DOHH2 (cell line): ENCODE measurements at regions not wholly inside any gene's neighbourhood (a gene's known extent, or its start where the extent isn't known, plus 50 kb on each side); places are given as distances from the start of the nearest gene placed in this dataset.

Experiments used
- H3F3A ChIP-seq: fragments of 200-600 bp; sonication (generic), shearing (Covaris generic); 2 replicates; pipeline ENCODE4 v1.6.0; 2016; ENCODE audit warnings: antibody characterized with exemption, mild to moderate bottlenecking; ENCODE audit not compliant: control insufficient read depth, insufficient read depth
- H3K27ac ChIP-seq: fragments of 200-600 bp; sonication (generic); 2 replicates; pipeline ENCODE4 v1.5.1; 2014; ENCODE audit warnings: low read depth, mild to moderate bottlenecking, low read length, moderate library complexity
- H3K27me3 ChIP-seq: fragments of 200-600 bp; sonication (generic); 2 replicates; pipeline ENCODE4 v1.6.1; 2014; ENCODE audit warnings: mild to moderate bottlenecking, low read length, mixed read lengths; ENCODE audit not compliant: control insufficient read depth
- H3K36me3 ChIP-seq: fragments of 200-600 bp; sonication (generic); 2 replicates; pipeline ENCODE4 v1.6.1; 2014; ENCODE audit warnings: mild to moderate bottlenecking, low read length, moderate library complexity, mixed read lengths; ENCODE audit not compliant: control insufficient read depth
- H3K4me1 ChIP-seq: fragments of 200-600 bp; sonication (generic); 2 replicates; pipeline ENCODE4 v1.6.1; 2014; ENCODE audit warnings: mild to moderate bottlenecking, low read length, mixed read lengths; ENCODE audit not compliant: control insufficient read depth
- H3K4me2 ChIP-seq: fragments of 200-600 bp; sonication (generic); 2 replicates; pipeline ENCODE4 v1.6.0; 2014; ENCODE audit warnings: mild to moderate bottlenecking, low read length, moderate library complexity
- H3K4me3 ChIP-seq: fragments of 200-600 bp; sonication (generic); 2 replicates; pipeline ENCODE4 v1.5.1; 2014; ENCODE audit warnings: mild to moderate bottlenecking, low read length, mixed read lengths
- H3K79me2 ChIP-seq: fragments of 200-600 bp; sonication (generic); 2 replicates; pipeline ENCODE4 v1.6.1; 2014; ENCODE audit warnings: mild to moderate bottlenecking, low read length, mixed read lengths; ENCODE audit not compliant: control insufficient read depth
- H3K9me2 ChIP-seq: fragments of 200-600 bp; sonication (generic); replicated peaks from 2 replicates; pipeline ENCODE4 v1.6.1; 2014; ENCODE audit warnings: mild to moderate bottlenecking, low read length, mixed read lengths; ENCODE audit not compliant: control insufficient read depth
- H3K9me3 ChIP-seq: fragments of 200-600 bp; sonication (generic); 2 replicates; pipeline ENCODE4 v1.6.1; 2014; ENCODE audit warnings: antibody characterized with exemption, low read length, mixed read lengths; ENCODE audit not compliant: control insufficient read depth, insufficient read depth
- H4K20me1 ChIP-seq: fragments of 200-600 bp; sonication (generic); 2 replicates; pipeline ENCODE4 v1.6.0; 2014; ENCODE audit warnings: low read depth, mild to moderate bottlenecking, antibody characterized with exemption, low read length, moderate library complexity; ENCODE audit not compliant: control insufficient read depth, insufficient read depth
- EZH2phosphoT487 ChIP-seq: fragments of 200-600 bp; sonication (generic); IDR thresholded peaks from 2 replicates; pipeline ENCODE4 v1.6.1; 2017; ENCODE audit warnings: borderline replicate concordance, mild to moderate bottlenecking, antibody characterized with exemption, low read length, moderate library complexity, mixed read lengths
- TF ChIP-seq, protein P1 (sequence below): fragments of 200-600 bp; sonication (generic); IDR thresholded peaks from one replicate; pipeline ENCODE4 v1.5.1; 2014; ENCODE audit warnings: antibody characterized with exemption, mild to moderate bottlenecking, low read depth, low read length; ENCODE audit not compliant: poor library complexity, severe bottlenecking

DNA sequence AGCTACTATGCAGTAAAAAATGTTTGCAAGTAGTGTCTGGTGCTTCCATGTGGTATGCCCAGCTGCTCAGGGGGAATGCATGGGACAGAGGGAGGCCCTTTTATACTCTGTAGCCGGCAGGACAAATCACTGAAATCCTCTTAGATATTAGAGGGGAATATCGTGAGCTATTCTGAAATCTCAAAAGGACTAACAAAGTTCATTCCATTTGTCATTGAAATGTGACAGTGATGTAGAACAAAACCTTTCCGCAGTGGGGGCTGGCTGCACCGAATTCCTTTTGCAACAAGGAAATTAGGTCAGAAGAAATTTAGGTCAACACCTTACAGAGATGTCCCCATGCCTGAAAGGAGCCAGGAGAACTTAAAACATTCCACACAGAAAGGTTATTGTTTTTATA, 72.4 kb upstream of the MEF2C start:
- no peaks in the 10 kb centered on the region for H3K79me2 ChIP-seq
- peaks cover 23% of the 10 kb centered on the region for H3K4me1 ChIP-seq
- H3K9me2 ChIP-seq: no peaks in the 10 kb centered on the region
- H3F3A ChIP-seq: no peaks in the 10 kb centered on the region
- H3K4me3 ChIP-seq: no peak overlapping the region
- H3K27me3 ChIP-seq: no peaks in the 10 kb centered on the region
- no peaks in the 10 kb centered on the region for H4K20me1 ChIP-seq
- TF ChIP-seq, protein P1, sequence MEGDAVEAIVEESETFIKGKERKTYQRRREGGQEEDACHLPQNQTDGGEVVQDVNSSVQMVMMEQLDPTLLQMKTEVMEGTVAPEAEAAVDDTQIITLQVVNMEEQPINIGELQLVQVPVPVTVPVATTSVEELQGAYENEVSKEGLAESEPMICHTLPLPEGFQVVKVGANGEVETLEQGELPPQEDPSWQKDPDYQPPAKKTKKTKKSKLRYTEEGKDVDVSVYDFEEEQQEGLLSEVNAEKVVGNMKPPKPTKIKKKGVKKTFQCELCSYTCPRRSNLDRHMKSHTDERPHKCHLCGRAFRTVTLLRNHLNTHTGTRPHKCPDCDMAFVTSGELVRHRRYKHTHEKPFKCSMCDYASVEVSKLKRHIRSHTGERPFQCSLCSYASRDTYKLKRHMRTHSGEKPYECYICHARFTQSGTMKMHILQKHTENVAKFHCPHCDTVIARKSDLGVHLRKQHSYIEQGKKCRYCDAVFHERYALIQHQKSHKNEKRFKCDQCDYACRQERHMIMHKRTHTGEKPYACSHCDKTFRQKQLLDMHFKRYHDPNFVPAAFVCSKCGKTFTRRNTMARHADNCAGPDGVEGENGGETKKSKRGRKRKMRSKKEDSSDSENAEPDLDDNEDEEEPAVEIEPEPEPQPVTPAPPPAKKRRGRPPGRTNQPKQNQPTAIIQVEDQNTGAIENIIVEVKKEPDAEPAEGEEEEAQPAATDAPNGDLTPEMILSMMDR: no peak
- no peak for TF ChIP-seq EZH2phosphoT487
- H3K27ac ChIP-seq: no peak overlapping the region
- H3K9me3 ChIP-seq: no peaks in the 10 kb centered on the region
- H3K36me3 ChIP-seq: no peaks in the 10 kb centered on the region
- no peak overlapping the region for H3K4me2 ChIP-seq

DNA sequence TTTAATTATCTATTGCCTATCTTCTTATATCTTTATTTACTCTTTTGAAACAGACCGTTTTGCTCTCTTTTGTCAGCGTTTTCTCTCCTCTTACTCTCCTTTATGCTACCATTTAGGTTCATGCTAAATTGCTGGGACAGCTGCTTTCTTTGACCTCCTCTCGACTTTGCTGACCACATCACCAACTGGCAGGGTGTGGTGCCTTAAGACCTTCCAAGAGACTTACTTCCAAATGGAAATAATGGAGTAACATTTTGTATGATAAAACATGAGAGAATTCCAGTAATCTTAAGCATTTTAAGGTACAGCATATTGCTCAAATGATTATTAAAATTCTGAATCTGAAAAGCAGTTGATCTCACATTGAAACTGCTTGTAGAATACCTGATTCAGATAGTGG, 71.5 kb upstream of the MEF2C start:
- no peaks in the 10 kb centered on the region for H3K27me3 ChIP-seq
- no peaks in the 10 kb centered on the region for H3K79me2 ChIP-seq
- no peaks in the 10 kb centered on the region for H4K20me1 ChIP-seq
- no peaks in the 10 kb centered on the region for H3K9me3 ChIP-seq
- no peaks in the 10 kb centered on the region for H3F3A ChIP-seq
- no peak overlapping the region for H3K27ac ChIP-seq
- H3K36me3 ChIP-seq: no peaks in the 10 kb centered on the region
- TF ChIP-seq EZH2phosphoT487: no peak
- TF ChIP-seq, protein P1: no peak
- H3K9me2 ChIP-seq: no peaks in the 10 kb centered on the region
- H3K4me2 ChIP-seq: no peak overlapping the region
- H3K4me3 ChIP-seq: no peak overlapping the region
- peaks cover 23% of the 10 kb centered on the region for H3K4me1 ChIP-seq

DNA sequence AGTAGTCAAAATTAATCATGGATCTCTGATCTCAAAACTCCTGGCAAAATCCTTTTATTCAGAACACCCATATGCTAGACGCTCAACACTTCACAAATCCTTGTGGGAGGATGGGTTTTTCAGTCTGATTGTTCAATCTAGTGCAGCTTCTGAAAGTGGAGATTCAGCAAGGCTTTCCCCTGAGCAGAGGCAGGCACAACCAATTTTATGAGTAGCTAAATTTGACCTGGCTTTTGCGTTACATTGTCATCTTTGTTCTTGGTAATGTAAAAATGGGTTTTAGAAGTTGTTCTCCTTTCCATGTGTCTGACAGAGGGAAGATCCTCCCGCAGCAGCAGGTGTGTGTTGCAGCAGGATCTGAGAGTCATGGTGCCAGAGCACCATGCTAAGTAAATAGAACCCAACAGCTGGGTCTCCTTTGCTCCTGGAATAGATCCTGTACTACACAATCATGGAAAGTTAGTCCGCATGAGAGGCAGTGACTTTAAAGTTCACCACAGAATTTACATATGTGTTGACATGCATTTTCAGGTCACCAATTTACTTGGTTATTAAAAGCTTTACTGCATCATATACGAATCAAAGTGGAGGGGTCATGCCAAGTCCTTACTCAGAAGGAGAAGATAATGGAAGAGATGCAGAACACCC, 70.1 kb upstream of the MEF2C start:
- Histone ChIP-seq H3K9me3 (no peaks in the 10 kb centered on the region), H3F3A (no peaks in the 10 kb centered on the region), H3K4me2 (peak overlapping the region; percentile 56), H3K4me3 (peak overlapping the region; percentile 45), H3K9me2 (no peaks in the 10 kb centered on the region), H3K79me2 (no peaks in the 10 kb centered on the region), H3K4me1 (peaks cover 23% of the 10 kb centered on the region), H3K27me3 (no peaks in the 10 kb centered on the region), H4K20me1 (no peaks in the 10 kb centered on the region), H3K36me3 (no peaks in the 10 kb centered on the region), H3K27ac (peak overlapping the region; percentile 7; the same call in 1 of the 2 replicates)
- TF ChIP-seq, protein P1: no peak
- TF ChIP-seq EZH2phosphoT487: no peak
